Thyroid gland (tissue), 4 donors: ENCODE measurements at regions not wholly inside any gene's neighbourhood (a gene's known extent, or its start where the extent isn't known, plus 50 kb on each side); places are given as distances from the start of the nearest gene placed in this dataset.
A peak's percentile ranks its signal among the peaks of the same experiment; 100 is the strongest.

Experiments
- DNase-seq, 2 donors: peaks; one replicate each; pipeline ENCODE4 v3.0.0-alpha.2; 2019
- H3K27ac ChIP-seq, 3 donors: fragments of 200-600 bp; sonication (generic); 1 replicate in 2 of 3; 2 replicates in 1 of 3; pipeline ENCODE4 v1.5.1; 2016 to 2019; ENCODE audit warnings: mild to moderate bottlenecking in 1 of 3, moderate library complexity in 1 of 3
- H3K27me3 ChIP-seq: fragments of 200-600 bp; sonication (generic); one replicate; pipeline ENCODE4 v1.5.1; 2019
- H3K36me3 ChIP-seq, 2 donors: fragments of 200-600 bp; sonication (generic); one replicate each; pipeline ENCODE4 v1.5.1; 2016 to 2019
- H3K4me1 ChIP-seq, 2 donors: fragments of 200-600 bp; sonication (generic); one replicate each; pipeline ENCODE4 v1.5.1; 2017 to 2019
- H3K4me3 ChIP-seq, 3 donors: fragments of 200-600 bp; sonication (generic); replicated peaks in 1 of 3; 1 replicate in 2 of 3; 2 replicates in 1 of 3; pipeline ENCODE4 v1.5.1; 2016; ENCODE audit warnings: mild to moderate bottlenecking in 1 of 3
- H3K9me3 ChIP-seq: fragments of 200-600 bp; sonication (generic); one replicate; pipeline ENCODE4 v1.5.1; 2017
- CTCF ChIP-seq, 6 experiments: fragments of 200-600 bp in 3 of 6; fragments of 450-650 bp in 3 of 6; sonication (generic) in 3 of 6; IDR thresholded peaks; one replicate each; pipeline ENCODE4 v1.5.1; 2016 to 2019; ENCODE audit warnings: antibody characterized with exemption in 6 of 6, mild to moderate bottlenecking in 2 of 6, inconsistent platforms in 1 of 6, moderate library complexity in 1 of 6
- POLR2A ChIP-seq, 2 donors: fragments of 450-650 bp; IDR thresholded peaks; one replicate each; pipeline ENCODE4 v1.6.1; 2017; ENCODE audit warnings: antibody characterized with exemption in 2 of 2, mild to moderate bottlenecking in 2 of 2, moderate library complexity in 1 of 2
- WGBS, 2 donors: methylation state at CpG; one replicate each; pipeline ENCODE4 v1.1.5; 2017; 5-methylcytosine and 5-hydroxymethylcytosine counted together
- intact Hi-C: fragments of 100-400 bp; cut with DNase I; formaldehyde crosslinking; loops from one replicate; pipeline ENCODE4 v1.15.1; 2023

DNA sequence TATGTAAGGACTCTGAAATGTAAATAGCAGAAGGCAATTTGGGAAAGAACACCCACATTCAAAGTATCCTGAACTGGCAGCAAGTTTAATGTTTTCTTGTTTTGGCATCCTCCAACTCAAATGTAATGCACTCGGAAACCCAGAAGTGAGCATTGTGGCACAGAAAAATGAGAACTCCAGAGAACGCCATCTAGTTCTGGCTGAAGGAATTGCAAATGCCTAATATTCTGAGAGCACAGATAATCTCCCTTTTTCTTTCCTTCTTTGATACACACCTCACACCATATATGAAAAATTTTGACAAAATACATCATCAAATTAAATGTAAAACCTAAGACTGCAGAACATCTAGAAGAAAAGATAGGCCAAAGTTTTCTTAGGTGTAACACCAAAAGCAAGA is 52.1 kb downstream of the PWWP3B start:
- DNase-seq, result no peak
- TF ChIP-seq POLR2A (IDR thresholded peaks at IDR 0.05) (no peak), CTCF (IDR thresholded peaks at IDR 0.05) (peak in 4 of 6 experiments; percentile 35 to 41 (median 38))
- Histone ChIP-seq H3K36me3 (no peaks in the 10 kb centered on the region), H3K27ac (no peak overlapping the region), H3K27me3 (no peaks in the 10 kb centered on the region), H3K4me3 (no peak overlapping the region), H3K4me1 (no peaks in the 10 kb centered on the region), H3K9me3 (no peaks in the 10 kb centered on the region)
- intact Hi-C loops, result no loop called here
- 50% methylated on average over 2 of the region's 2 CpGs for WGBS, 2 donors

- no peaks in the 10 kb centered on the region for H3K36me3 ChIP-seq
- no peak overlapping the region for H3K27ac ChIP-seq
- intact Hi-C loops, result no loop called here
- H3K4me3 ChIP-seq, result no peak overlapping the region
- DNase-seq, result no peak
- H3K27me3 ChIP-seq, result no peaks in the 10 kb centered on the region
- H3K4me1 ChIP-seq, result peaks cover 0 to 2% of the 10 kb centered on the region in 2 donors
- TF ChIP-seq CTCF (IDR thresholded peaks at IDR 0.05), result no peak
- TF ChIP-seq POLR2A (IDR thresholded peaks at IDR 0.05), result no peak
- H3K9me3 ChIP-seq, result no peaks in the 10 kb centered on the region
These were observed 75.3 kb downstream of the PWWP3B start for GRCh38 chrX:106243376-106243775.

- Histone ChIP-seq H3K4me3 (no peak overlapping the region), H3K36me3 (no peaks in the 10 kb centered on the region), H3K27ac (no peak overlapping the region), H3K27me3 (no peaks in the 10 kb centered on the region), H3K4me1 (peaks cover 0 to 23% of the 10 kb centered on the region in 2 donors), H3K9me3 (no peaks in the 10 kb centered on the region)
- TF ChIP-seq CTCF (IDR thresholded peaks at IDR 0.05) (no peak), POLR2A (IDR thresholded peaks at IDR 0.05) (no peak)
- intact Hi-C loops, result no loop called here
- WGBS, 2 donors, result 59 to 66% methylated on average over 3 of the region's 3 CpGs
- DNase-seq, result no peak
These were observed 78.4 kb downstream of the PWWP3B start for GRCh38 chrX:106246511-106246910.

DNA sequence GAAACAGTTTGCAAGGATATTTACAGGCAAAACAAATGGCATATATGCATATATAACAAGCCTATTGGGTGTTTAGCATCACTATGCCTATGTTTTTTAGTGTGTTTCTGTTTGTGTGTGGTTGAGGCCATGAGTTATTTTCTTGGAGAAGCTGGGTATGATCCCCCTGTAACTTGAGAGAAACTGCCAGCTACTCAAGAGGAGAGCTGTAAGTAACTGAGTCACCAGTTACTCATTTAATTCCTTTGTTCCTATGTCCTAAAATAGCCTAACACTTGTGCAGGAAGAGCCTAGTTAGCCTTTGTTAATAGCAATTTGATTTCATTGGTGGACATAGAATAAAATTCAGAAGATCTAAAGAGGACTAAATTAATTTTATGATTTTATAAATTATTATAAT is 79.1 kb downstream of the PWWP3B start:
- H3K4me3 ChIP-seq, result no peak overlapping the region
- peaks cover 0 to 23% of the 10 kb centered on the region in 2 donors for H3K4me1 ChIP-seq
- no peak for DNase-seq
- intact Hi-C loops, result no loop called here
- no peaks in the 10 kb centered on the region for H3K9me3 ChIP-seq
- no peaks in the 10 kb centered on the region for H3K36me3 ChIP-seq
- TF ChIP-seq POLR2A (IDR thresholded peaks at IDR 0.05) (no peak), CTCF (IDR thresholded peaks at IDR 0.05) (no peak)
- H3K27ac ChIP-seq, result no peak overlapping the region
- H3K27me3 ChIP-seq, result no peaks in the 10 kb centered on the region

GRCh38 chrX:106249706-106250379 is 81.7 kb downstream of the PWWP3B start:
- DNase-seq, result peak; percentile 65
- Histone ChIP-seq H3K4me3 (no peak overlapping the region), H3K4me1 (peaks cover 0 to 23% of the 10 kb centered on the region in 2 donors), H3K27ac (peak overlapping the region; percentile 70 to 88 (median 85)), H3K27me3 (no peaks in the 10 kb centered on the region), H3K9me3 (no peaks in the 10 kb centered on the region), H3K36me3 (no peaks in the 10 kb centered on the region)
- WGBS, 2 donors, result 30 to 34% methylated on average over 3 of the region's 3 CpGs
- TF ChIP-seq POLR2A (IDR thresholded peaks at IDR 0.05), result no peak
- intact Hi-C loops, result no loop called here
